ENCODE measurements at regions not wholly inside any gene's neighbourhood (a gene's known extent, or its start where the extent isn't known, plus 50 kb on each side); places are given as distances from the start of the nearest gene placed in this dataset.

DNA sequence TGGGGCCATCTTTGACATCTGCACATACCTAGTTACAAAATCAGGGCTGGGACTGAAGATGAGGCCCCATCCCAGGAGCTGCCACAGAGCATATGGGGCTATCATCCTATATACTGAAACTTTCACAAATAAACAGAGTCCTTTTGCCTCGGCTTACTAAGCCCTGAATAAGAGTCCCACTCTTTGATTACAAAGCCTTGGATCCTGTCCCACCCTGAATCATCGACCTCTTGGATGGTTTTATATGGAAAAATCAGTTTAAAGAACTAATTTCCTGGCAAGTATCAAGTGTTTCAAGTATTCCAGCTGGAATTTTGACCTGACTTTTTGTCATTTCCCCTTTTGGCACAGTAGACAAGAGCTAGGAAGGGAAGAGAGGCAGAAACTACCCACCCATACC is 331.3 kb upstream of the FRG2C start:
- H3K36me3 ChIP-seq: no peaks in the 10 kb centered on the region
- no peak for ATAC-seq
- no peaks in the 10 kb centered on the region for H3K9me3 ChIP-seq
- no peaks in the 10 kb centered on the region for H3K4me1 ChIP-seq
- DNase-seq: no peak
- TF ChIP-seq, protein P1, sequence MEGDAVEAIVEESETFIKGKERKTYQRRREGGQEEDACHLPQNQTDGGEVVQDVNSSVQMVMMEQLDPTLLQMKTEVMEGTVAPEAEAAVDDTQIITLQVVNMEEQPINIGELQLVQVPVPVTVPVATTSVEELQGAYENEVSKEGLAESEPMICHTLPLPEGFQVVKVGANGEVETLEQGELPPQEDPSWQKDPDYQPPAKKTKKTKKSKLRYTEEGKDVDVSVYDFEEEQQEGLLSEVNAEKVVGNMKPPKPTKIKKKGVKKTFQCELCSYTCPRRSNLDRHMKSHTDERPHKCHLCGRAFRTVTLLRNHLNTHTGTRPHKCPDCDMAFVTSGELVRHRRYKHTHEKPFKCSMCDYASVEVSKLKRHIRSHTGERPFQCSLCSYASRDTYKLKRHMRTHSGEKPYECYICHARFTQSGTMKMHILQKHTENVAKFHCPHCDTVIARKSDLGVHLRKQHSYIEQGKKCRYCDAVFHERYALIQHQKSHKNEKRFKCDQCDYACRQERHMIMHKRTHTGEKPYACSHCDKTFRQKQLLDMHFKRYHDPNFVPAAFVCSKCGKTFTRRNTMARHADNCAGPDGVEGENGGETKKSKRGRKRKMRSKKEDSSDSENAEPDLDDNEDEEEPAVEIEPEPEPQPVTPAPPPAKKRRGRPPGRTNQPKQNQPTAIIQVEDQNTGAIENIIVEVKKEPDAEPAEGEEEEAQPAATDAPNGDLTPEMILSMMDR (IDR thresholded peaks at IDR 0.05): no peak
- no peaks in the 10 kb centered on the region for H3K27me3 ChIP-seq (ENCODE audit: low read depth)
- no peak overlapping the region for H3K27ac ChIP-seq
- H3K4me3 ChIP-seq: no peak overlapping the region
- intact Hi-C loops (cut with DNase I): no loop called here

DNA sequence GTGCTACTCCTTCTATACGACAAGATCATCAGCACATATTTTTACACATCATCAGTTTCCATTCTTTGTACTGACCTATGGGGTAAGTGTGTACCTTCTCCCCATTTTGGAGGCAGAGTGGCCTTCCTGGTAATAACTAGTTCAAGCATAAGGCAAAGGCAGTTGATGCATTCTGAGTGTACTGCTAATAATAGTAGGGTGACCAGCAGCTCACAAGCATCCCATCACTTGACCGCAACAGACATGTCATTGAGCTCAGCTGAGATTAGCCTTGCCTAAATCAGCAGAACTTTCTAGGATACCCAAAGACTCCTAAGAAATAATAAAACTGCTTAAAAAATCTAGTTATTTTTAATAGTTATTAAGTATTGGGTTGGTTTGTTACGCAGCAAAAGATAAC is 329.8 kb upstream of the FRG2C start:
- no peaks in the 10 kb centered on the region for H3K27me3 ChIP-seq (ENCODE audit: low read depth)
- no peaks in the 10 kb centered on the region for H3K4me1 ChIP-seq
- intact Hi-C loops (cut with DNase I): no loop called here
- no peak overlapping the region for H3K4me3 ChIP-seq
- no peaks in the 10 kb centered on the region for H3K9me3 ChIP-seq
- H3K36me3 ChIP-seq: no peaks in the 10 kb centered on the region
- no peak for ATAC-seq
- TF ChIP-seq, protein P1 (IDR thresholded peaks at IDR 0.05): no peak
- H3K27ac ChIP-seq: no peak overlapping the region
- no peak for DNase-seq

DNA sequence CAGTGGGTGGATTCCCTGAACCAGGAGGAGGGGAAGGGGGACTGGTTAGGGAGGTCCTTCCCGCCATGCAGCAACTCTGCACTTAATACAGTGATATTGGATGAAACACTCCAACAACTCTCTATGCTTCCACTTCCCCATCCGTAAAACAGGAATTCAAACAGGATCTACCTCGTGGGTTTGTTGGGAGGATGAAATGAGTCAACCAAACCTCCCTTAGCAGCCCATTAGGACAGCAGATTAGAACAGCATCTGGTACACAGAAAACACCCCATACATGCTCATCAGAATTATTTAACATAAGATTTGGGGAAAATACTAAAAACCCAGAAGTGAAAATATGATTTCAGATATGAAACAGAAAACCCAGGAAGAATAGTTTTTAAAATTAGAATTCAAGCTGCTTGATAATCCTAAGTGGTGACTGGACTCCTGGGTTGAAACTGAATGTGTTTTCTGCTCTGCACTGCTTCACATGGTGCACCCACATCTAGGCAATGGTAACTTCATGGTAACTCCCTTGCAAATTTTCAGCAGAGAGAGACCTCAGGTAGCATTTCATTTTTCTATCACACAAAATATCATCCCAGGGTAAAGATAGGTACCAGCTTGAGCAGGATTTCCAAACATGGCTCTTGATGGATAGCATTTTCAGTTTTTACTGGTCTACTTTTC is 326.8 kb upstream of the FRG2C start:
- Histone ChIP-seq H3K4me1 (no peaks in the 10 kb centered on the region), H3K36me3 (no peaks in the 10 kb centered on the region), H3K27ac (no peak overlapping the region), H3K9me3 (no peaks in the 10 kb centered on the region), H3K4me3 (no peak overlapping the region), H3K27me3 (ENCODE audit: low read depth) (no peaks in the 10 kb centered on the region)
- TF ChIP-seq, protein P1 (IDR thresholded peaks at IDR 0.05): no peak
- intact Hi-C loops (cut with DNase I): no loop called here
- ATAC-seq (no peak), DNase-seq (no peak)

DNA sequence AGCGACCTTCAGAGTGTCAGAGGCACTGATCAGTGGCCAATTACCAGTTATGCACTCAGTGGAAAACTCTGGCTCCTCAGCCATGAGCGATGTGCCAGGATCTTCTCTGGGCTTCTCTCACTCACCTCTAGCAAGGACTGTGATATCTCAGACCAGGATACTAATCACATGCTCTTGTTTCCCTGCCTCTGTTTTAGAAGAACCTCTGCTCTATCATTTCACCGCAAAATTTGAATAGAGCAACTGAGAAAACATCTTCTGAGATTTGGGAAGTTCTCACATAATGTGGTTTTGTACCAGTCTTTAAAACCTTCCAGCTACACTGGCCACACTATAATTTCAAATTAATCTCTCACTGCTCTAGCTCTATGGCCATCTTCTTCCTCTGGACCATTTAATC is 325.8 kb upstream of the FRG2C start:
- Histone ChIP-seq H3K27me3 (ENCODE audit: low read depth) (no peaks in the 10 kb centered on the region), H3K36me3 (no peaks in the 10 kb centered on the region), H3K4me3 (no peak overlapping the region), H3K27ac (no peak overlapping the region), H3K9me3 (no peaks in the 10 kb centered on the region), H3K4me1 (no peaks in the 10 kb centered on the region)
- ATAC-seq (no peak), DNase-seq (no peak)
- intact Hi-C loops (cut with DNase I): no loop called here
- TF ChIP-seq, protein P1 (IDR thresholded peaks at IDR 0.05): no peak

DNA sequence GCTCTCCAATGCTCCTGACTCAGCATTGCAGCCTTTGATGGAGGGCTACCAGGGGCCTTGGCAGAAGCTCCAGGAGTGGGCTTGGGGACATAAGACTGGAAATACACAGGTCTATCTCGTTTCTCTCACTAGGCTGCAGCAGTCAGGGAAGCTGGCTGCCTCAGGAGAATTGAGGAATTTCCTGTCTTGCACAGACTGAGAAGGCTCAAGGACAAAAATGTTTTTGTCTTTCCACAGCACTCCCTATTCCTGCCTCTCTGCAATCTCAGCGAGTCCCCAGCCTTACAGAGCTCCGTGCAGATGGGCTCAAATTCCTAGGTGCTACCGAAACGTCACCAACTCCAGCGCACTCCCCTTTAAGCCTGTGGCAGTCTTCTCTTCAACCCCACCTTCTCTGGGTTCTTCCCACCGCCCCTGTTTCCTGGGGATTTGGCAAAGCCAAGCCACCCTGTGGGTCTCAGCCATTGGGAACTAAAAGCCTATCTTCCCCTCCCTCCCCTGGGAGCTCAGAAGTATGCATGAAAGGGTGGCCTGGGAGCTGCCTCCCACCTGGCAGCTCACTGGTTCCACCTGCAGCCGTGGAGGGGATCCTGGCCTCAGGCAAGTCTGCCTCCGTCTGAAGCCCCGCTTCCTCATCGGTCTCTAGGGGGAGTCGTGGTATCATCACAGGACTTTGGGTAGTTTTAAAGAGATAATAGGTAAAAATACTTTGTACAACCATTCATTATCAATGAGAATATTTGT is 322.6 kb upstream of the FRG2C start:
- no peaks in the 10 kb centered on the region for H3K27me3 ChIP-seq (ENCODE audit: low read depth)
- TF ChIP-seq, protein P1 (IDR thresholded peaks at IDR 0.05): no peak
- H3K27ac ChIP-seq: no peak overlapping the region
- intact Hi-C loops (cut with DNase I): no loop called here
- no peaks in the 10 kb centered on the region for H3K36me3 ChIP-seq
- H3K9me3 ChIP-seq: no peaks in the 10 kb centered on the region
- no peak for ATAC-seq
- DNase-seq: no peak
- H3K4me1 ChIP-seq: no peaks in the 10 kb centered on the region
- H3K4me3 ChIP-seq: no peak overlapping the region

All from lower lobe of right lung (tissue), 2 donors.